ENCODE measurements at regions not wholly inside any gene's neighbourhood (a gene's known extent, or its start where the extent isn't known, plus 50 kb on each side); places are given as distances from the start of the nearest gene placed in this dataset.
A peak's percentile ranks its signal among the peaks of the same experiment; 100 is the strongest.
"Not testable (repeated sequence)": the region's sequence is repeated elsewhere in the genome, so short reads cannot be mapped to it uniquely, and the experiment has no call there.

DNA sequence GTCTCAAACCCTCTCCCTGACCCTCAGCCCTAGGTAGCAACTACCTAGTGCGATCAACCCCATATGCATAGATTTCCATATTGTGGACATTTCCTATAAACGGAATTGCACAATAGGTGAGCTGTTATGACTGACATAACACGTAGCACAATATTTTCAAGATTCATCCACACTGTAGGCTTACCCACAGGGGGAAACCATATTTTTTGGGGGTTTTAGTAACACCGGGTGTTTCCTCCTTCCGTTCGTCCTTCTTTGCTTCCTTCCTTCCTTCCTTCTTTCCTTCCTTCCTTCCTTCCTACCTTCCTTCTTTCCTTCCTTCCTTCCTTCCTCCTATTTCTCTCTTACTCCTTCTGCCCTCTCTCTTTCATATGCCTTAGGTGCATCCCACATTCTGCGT, 524.2 kb downstream of the CWH43 start:
- DNase-seq; intact Hi-C loops (cut with DNase I): not testable (repeated sequence)

DNA sequence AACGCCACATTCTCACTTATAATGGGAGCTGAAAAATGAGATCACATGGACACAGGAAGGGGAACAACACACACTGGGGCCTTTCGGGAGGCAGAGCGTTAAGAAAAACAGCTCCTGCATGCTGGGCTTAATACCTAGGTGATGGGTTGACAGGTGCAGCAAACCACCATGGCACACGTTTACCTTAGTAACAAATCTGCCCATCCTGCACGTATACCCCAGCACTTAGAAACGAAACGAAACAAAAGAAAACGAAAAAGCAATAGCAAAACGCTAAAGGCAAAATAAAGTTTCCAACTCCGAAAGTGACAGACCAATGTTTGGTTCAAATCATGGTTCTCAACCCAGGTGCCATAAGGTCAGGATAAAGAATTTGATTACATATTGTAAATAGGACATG, 525.3 kb downstream of the CWH43 start:
- intact Hi-C loops (cut with DNase I): not testable (repeated sequence)
- peak in 4 of 42 donors; percentile 10 to 51 (median 24) for DNase-seq

DNA sequence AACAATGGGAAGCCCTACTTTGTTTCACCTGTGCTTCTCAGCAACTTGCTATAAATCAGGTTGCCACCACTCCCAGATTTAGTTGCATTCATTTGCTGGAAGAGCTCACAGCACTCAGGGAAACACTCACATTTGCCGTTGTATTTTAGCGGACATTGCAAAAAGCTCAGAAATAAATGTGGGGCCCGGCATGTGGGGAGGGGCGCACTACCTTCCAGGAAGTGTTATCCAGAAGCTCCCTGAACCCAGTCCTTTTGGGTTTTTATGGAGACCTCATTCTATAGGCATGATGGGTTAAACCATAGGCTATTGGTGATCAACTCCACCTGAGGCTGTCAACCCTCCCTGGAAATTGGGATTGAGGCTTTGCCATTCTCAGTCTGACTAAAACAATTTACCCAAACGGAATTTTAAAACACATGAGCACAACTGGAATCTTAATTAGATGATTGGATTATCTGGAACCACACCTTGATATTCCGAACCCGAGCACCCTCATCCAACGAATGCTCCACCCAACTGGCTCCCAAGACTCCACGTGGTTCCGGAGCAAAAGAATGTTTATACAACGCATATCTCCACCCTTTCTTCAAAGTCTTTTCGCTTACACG, 525.9 kb downstream of the CWH43 start:
- intact Hi-C loops (cut with DNase I): not testable (repeated sequence)
- DNase-seq: peak in 11 of 42 donors; percentile 13 to 67 (median 32)

DNA sequence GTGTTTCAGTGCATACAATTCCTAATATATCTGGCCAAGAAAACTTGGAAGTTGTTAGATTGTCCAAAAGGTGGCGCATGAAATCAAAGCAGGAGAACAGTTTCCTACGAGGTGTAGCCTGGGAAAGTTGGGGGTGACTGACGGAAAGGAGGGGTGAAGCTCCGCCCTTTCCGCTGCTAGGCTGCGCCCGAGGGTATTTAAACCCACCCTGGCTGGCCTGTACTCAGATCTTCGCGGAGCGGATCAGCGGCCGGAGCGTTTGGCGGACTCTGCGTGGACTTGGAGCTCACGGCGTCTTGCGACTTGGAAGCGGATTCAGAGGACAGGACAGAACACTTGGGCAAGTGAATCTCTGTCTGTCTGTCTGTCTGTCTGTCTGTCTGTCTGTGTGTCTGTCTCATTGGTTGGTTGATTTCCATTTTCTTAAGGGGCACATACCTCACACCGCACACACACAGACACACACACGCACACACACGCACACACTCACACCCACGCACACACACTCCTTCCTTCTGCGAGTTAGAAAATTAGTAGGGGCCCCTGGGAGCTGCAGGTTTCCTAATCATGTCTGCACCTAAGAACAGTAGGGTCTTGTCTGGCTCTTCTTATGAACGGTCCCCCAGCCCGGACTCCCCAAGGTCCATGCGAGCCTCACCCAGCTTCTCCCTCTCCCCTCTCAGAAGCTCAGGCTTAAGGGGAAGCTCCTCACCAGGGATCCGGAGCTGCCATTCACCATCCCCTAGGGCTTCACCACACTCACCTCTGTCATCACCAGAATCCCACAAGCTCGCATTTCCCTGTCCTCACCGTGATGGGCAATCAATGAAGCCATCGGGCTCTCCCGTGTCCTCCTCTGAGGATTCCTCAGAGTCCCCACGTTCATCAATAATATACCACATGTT, 526.8 kb downstream of the CWH43 start:
- intact Hi-C loops (cut with DNase I): not testable (repeated sequence)
- DNase-seq: peak in 17 of 42 donors; percentile 6 to 69 (median 39)

DNA sequence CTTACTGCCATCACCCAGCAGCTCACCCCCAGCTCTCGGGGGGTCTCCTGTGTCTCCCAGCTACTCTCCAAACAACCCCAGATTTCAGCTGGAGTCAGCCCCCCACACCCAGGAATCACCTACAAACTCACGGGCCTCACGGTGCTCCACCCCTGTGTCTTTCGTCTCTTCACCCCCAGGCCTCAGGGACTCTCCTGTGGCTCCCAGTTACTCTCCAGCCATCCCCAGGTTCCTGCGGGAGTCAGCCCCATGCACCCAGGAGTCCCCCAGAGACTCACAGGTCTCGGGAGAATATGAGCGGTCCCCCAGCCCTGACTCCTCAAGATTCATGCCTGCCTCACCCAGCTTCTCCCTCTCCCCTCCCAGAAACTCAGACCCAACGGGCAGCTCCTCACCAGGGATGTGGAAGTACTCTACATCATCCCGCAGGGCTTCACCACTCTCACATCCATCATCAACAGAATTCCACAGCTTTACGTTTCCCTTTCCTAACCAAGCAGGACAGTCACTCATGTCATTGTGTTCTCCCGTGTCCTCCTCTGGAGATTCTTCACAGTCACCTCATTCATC, 527.6 kb downstream of the CWH43 start:
- intact Hi-C loops (cut with DNase I): not testable (repeated sequence)
- DNase-seq: peak in 5 of 42 donors; percentile 16 to 59 (median 33)

DNA sequence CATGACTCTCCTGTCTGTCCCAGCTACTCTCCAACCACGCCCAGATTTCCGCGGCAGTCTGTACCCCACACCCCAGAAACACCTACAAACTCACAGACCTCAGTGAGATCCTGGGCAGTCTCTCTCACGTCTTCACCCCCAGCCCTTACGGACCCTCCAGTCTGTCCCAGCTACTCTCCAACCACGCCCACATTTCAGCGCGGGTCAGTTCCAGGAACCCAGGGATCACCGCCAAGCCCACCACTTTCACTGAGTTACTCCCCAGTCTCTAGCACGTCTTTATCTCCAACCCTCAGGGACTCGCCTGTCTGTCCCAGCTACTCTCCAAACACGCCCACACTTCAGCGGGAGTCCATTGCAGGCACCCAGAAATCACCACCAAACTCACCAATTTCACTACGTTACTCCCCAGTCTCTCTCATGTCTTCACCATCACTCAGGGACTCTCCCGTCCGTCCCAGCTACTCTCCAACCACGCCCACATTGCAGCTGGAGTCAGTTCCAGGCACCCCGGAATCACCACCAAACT, 528.2 kb downstream of the CWH43 start:
- intact Hi-C loops (cut with DNase I): not testable (repeated sequence)
- DNase-seq: peak in 16 of 42 donors; percentile 6 to 65 (median 41)

DNA sequence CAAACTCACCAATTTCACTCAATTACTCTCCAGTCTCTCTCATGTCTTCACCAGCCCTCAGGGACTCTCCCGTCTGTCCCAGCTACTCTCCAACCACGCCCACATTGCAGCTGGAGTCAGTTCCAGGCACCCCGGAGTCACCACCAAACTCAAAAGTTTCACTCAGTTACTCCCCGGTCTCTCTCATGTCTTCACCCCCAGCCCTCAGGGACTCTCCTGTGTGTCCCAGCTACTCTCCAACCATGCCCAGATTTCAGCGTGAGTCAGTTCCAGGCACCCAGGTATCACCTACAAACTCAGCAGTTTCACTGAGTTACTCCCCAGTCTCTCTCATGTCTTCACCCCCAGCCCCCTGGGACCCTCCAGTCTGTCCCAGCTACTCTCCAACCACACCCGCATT, 528.8 kb downstream of the CWH43 start:
- peak in 1 of 42 donors; percentile 15 for DNase-seq
- intact Hi-C loops (cut with DNase I): not testable (repeated sequence)

DNA sequence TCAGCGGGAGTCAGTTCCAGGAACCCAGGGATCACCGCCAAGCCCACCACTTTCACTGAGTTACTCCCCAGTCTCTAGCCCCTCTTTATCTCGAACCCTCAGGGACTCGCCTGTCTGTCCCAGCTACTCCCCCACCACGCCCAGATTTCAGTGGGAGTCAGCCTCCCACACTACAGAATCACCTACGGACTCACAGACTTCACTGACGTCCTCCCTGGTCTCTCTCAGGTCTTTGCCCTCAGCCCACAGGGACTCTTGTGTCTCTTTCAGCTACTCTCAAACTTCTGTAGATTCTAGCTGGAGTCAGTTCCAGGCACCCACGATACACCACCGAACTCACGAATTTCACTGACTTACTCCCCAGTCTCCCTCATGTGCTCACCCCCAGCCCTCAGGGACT, 529.2 kb downstream of the CWH43 start:
- intact Hi-C loops (cut with DNase I); DNase-seq: not testable (repeated sequence)

DNA sequence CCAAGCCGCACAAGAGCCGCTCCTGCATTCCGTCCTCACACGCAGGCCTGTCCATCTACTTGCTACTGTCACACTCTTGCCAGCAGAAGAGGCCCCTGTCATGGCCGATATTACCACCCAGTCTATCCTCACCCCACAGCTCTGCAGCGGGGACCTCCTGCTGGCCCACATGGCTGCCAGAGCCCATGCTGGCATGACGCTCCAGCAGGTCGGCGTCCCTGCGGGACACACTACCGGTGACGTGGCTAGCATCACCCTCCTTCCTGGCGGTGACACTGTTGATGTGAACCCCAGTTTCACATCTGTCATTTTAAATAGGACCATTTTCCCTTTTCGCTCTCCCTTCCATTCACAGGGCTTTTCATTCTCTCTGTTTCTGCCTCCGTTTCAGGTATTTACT, 530.0 kb downstream of the CWH43 start:
- DNase-seq: not testable (repeated sequence)

DNA sequence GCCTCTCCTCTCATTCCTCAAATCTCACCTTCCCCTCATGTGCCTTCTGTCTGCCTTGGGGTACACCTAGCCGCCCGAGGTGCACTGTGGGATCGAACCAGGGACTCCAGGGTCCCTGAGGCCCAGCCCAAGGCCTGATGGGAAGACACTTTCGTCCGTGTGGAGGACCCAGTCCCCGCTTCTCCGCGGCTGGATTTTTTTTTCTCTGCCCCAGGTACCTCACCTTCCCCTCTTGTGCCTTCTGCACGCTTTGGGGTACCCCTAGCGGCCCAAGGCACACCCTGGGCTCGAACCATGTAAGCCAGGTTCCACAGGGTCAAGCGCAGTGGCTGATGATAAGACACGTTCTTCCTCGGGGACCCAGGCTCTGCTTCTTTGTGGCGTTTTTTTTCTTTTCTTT, 530.7 kb downstream of the CWH43 start:
- intact Hi-C loops (cut with DNase I): no loop called here
- DNase-seq: no peak

More for the DNA sequence above, 530.0 kb downstream of the CWH43 start:
- intact Hi-C loops (cut with DNase I): not testable (repeated sequence)

DNA sequence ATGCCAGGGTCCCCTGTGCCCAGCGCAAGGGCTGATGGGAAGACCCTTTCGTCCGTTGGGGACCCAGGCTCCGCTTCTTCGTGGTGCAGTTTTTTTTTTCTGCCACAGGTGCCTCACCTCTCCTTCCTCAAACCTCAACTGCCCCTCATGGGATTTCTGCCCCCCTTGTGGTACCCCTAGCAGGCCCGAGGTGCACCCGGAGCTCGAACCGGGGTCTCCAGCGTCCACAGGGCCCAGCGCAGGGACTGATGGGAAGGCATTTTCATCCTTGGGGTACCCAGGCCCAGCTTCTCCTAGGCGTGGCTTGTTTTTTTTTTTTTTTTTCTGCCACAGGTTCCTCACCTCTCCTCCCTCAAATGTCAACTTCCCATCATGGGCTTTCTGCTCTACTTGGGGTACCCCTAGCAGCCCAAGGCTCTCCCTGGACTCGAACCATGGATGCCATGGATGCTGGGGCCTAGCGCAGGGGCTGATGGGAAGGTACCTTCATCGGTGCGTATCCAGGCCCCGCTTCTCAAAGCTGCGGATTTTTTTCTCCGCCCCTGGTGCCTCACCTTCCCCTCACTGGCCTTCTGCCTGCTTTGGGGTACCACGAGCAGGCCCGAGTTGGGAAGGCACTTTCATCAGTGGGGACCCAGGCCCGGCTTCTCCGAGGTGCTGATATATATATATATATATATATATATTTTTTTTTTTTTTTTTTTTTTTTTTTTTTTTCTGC, 531.6 kb downstream of the CWH43 start:
- DNase-seq; intact Hi-C loops (cut with DNase I): not testable (repeated sequence)

DNA sequence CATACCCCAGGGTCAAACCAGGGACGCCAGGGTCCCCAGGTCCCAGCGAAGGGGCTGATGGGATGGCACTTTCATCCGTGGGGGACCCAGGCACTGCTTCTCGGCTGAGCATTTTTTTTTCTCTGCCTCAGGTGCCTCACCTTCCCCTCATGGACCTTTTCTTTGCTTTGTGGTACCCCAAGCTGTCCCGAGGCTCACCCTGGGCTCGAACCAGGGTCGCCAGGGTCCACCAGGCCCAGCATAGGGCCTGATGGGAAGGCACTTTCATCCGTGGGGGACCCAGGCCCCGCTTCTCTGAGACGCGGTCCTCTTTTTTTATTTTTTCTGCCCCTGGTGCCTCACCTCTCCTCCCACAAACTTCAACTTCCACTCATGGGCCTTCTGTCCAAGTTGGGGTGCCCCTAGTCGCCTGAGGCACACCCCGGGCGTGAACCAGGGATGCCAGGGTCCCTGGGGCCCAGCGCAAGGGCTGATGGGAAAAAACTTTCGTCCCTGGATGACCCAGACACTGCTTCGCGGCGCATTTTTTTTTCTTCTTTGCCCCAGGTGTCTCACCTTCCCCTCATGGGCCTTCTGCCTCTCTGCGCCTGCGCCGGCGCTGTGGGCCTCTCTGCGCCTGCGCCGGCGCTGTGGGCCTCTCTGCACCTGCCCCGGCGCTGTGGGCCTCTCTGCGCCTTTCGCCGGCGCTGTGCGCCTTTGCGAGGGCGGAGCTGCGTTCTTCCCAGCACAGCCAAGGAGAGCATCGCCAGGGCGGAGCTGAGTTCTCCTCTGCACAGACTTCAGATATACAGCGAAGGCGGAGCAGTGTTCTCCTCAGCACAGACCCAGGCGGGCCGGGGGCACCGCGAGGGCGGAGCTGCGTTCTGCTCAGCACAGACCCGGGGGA, 533.3 kb downstream of the CWH43 start:
- DNase-seq: not testable (repeated sequence)

DNA sequence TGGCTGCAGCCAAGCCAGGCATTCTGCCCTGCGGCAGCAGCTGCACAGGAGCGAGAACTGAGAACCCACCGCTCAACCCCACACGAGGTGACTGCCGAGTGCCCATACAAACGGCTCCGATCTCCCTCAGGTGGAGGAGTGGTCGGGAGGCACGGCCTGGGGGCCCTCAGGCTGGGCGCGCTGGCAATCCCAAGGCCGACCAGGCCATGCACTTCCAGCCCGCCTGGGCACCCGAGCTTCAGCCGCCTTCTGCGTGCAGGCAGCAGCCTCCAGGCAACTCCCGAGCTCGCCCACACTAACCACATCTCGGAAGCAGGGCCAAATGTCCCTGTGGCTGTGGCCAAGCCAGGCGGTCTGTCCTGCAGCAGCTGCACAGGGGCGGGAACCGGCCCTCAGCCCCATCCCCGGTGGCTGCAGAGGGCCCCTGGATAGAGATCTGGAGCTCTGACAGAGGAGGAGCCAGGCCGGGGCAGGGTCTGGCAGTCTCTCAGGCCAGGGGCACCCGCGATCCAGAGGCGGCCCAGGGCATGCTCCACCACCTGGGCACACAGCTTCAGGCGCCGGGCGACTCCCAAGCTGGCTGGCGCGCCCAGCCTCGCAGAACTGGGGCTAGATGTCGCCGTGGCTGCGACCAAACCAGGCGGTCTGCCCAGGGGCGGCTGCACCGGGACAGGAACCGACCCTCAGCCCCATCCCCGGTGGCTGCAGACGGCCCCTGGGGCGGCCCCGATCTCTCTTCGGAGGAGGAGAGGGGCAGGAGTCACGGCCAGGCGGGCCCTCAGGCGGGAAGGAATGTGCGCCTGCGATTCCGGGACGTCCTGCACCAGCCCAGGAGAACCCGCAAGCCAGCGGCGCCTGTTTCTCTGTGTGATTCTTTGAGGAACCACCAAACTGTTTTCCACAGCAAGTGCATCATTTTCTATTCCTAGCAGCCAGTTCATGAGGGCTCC, 538.0 kb downstream of the CWH43 start:
- DNase-seq; intact Hi-C loops (cut with DNase I): not testable (repeated sequence)

More for the DNA sequence above, 533.3 kb downstream of the CWH43 start:
- intact Hi-C loops (cut with DNase I): not testable (repeated sequence)

DNA sequence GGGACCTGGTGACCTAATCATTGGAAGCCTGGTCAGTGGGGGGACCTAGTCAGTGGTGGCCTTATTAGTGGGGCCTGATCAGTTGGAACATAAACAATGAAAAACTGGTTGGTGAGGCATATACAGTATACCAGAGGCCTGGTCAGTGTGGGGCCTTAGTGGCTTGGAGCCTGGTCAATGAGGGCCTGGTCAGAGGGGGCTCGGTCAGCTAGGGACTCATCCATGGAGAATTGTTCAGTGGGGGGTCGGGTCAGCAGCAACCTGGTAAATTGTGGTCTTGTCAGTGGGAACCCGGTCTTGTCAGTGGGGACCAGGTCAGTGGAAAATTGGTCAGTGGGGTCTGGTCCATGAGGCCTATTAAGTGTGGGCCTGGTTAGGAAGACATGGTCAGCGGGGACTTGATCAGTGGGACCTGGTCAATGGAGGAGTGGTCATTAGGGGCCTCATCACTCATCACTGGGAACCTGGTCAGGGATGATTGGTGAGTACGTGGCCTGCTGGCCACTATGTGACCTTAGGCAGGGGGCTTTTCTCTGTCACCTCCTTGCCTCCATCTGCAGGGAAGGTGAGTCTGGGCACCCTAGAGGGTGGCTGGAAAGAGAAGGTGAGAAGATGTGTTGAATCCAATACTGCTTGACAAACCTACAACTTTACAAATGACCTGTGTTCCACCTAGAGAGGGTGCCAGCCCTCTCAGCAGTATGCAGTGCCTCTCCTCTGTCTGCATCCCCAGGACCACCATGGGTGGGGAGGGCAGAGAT, 573.0 kb downstream of the CWH43 start:
- DNase-seq; intact Hi-C loops (cut with DNase I): not testable (repeated sequence)

DNA sequence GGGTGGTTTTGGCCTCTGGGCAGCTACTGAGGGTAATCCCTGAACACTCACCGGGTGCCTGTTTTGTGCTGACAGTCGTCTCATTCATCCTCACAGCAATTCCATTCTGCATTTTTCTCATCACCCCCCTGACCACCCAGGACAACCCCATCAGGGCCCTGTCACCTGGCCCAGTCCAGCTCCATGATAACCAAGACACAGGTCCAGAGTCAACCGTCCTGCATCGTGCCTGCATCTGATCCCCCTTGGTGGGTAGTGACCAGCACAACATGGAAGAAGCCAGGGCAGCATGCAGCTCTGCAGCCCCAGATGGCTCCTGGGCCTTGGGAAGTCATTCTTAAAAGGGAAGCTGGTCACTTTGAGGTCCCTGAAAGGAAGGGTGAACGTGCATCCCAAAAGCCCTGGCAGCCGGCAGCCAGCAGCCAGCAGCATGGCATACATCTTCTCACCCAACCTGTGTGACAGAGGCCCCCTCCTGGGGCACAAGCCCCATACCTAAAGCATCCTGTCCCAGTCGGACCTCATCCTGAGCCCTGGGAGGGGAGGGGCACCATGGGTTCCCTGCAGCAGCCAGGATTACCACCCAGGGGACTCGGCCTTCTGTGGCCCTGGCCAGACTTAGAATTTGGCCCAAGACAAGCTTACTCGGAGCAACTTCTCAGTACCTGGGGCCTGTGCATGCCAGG, 574.2 kb downstream of the CWH43 start:
- intact Hi-C loops (cut with DNase I); DNase-seq: not testable (repeated sequence)

Measured in head of caudate nucleus (tissue), 42 donors.